Tibial artery (tissue), 4 donors: ENCODE measurements at regions not wholly inside any gene's neighbourhood (a gene's known extent, or its start where the extent isn't known, plus 50 kb on each side); places are given as distances from the start of the nearest gene placed in this dataset.

Source experiments
- DNase-seq, 2 donors: peaks; one replicate each; pipeline ENCODE4 v3.0.0-alpha.2; 2019
- H3K27ac ChIP-seq, 2 donors: fragments of 200-600 bp; sonication (generic) in 1 of 2; 1 replicate in 1 of 2; 2 replicates in 1 of 2; pipeline ENCODE4 v1.5.1; 2018 to 2019; ENCODE audit warnings: mild to moderate bottlenecking in 1 of 2
- H3K27me3 ChIP-seq, 2 donors: fragments of 200-600 bp; sonication (generic) in 1 of 2; one replicate each; pipeline versions ENCODE4 v1.5.1 to v1.6.0; 2016 to 2019
- H3K36me3 ChIP-seq, 3 donors: fragments of 200-600 bp; sonication (generic) in 2 of 3; one replicate each; pipeline ENCODE4 v1.5.1; 2016 to 2019; ENCODE audit warnings: mild to moderate bottlenecking in 2 of 3
- H3K4me1 ChIP-seq, 4 donors: fragments of 200-600 bp; sonication (generic) in 2 of 4; 1 replicate in 3 of 4; 2 replicates in 1 of 4; pipeline ENCODE4 v1.5.1; 2016 to 2019
- H3K4me3 ChIP-seq, 2 donors: fragments of 200-600 bp; sonication (generic) in 1 of 2; 1 replicate in 1 of 2; 2 replicates in 1 of 2; pipeline ENCODE4 v1.5.1; 2018 to 2019; ENCODE audit warnings: mild to moderate bottlenecking in 2 of 2
- H3K9me3 ChIP-seq, 3 donors: fragments of 200-600 bp; sonication (generic) in 1 of 3; one replicate each; pipeline ENCODE4 v1.5.1; 2016 to 2019
- CTCF ChIP-seq, 2 experiments: fragments of 200-600 bp in 1 of 2; fragments of 450-650 bp in 1 of 2; IDR thresholded peaks; one replicate each; pipeline ENCODE4 v1.5.1; 2017 to 2019; ENCODE audit warnings: antibody characterized with exemption in 2 of 2, mild to moderate bottlenecking in 1 of 2, moderate library complexity in 1 of 2
- intact Hi-C: fragments of 100-400 bp; cut with DNase I; formaldehyde crosslinking; loops from one replicate; pipeline ENCODE4 v1.15.0; 2023; ENCODE audit warnings: low total_unique reads

GRCh38 chr2:35408320-35408719, 947.3 kb upstream of the CRIM1 start:
- no peaks in the 10 kb centered on the region for H3K4me1 ChIP-seq
- intact Hi-C loops, result no loop called here
- H3K27ac ChIP-seq, result no peak overlapping the region
- H3K36me3 ChIP-seq, result no peaks in the 10 kb centered on the region
- no peaks in the 10 kb centered on the region for H3K27me3 ChIP-seq
- no peaks in the 10 kb centered on the region for H3K9me3 ChIP-seq
- no peak for TF ChIP-seq CTCF (IDR thresholded peaks at IDR 0.05)
- no peak for DNase-seq
- H3K4me3 ChIP-seq, result no peak overlapping the region

- no peak overlapping the region for H3K4me3 ChIP-seq
- no peaks in the 10 kb centered on the region for H3K9me3 ChIP-seq
- H3K27ac ChIP-seq, result no peak overlapping the region
- TF ChIP-seq CTCF (IDR thresholded peaks at IDR 0.05), result no peak
- DNase-seq, result no peak
- no peaks in the 10 kb centered on the region for H3K36me3 ChIP-seq
- intact Hi-C loops, result no loop called here
- H3K4me1 ChIP-seq, result no peaks in the 10 kb centered on the region
- H3K27me3 ChIP-seq, result no peaks in the 10 kb centered on the region
These were observed 963.7 kb upstream of the CRIM1 start for GRCh38 chr2:35391736-35392442.

GRCh38 chr2:35378791-35379190, 976.8 kb upstream of the CRIM1 start:
- intact Hi-C loops, result no loop called here
- H3K27ac ChIP-seq, result no peak overlapping the region
- H3K4me3 ChIP-seq, result no peak overlapping the region
- no peaks in the 10 kb centered on the region for H3K9me3 ChIP-seq
- no peaks in the 10 kb centered on the region for H3K27me3 ChIP-seq
- no peaks in the 10 kb centered on the region for H3K36me3 ChIP-seq
- DNase-seq, result no peak
- no peaks in the 10 kb centered on the region for H3K4me1 ChIP-seq
- TF ChIP-seq CTCF (IDR thresholded peaks at IDR 0.05), result no peak

- no peak for DNase-seq
- H3K36me3 ChIP-seq, result no peaks in the 10 kb centered on the region
- no peaks in the 10 kb centered on the region for H3K9me3 ChIP-seq
- no peaks in the 10 kb centered on the region for H3K4me1 ChIP-seq
- H3K27ac ChIP-seq, result no peak overlapping the region
- no peak for TF ChIP-seq CTCF (IDR thresholded peaks at IDR 0.05)
- intact Hi-C loops, result no loop called here
- no peak overlapping the region for H3K4me3 ChIP-seq
- no peaks in the 10 kb centered on the region for H3K27me3 ChIP-seq
These were observed 980.7 kb upstream of the CRIM1 start for GRCh38 chr2:35374845-35375244.

- no peak overlapping the region for H3K4me3 ChIP-seq
- no peak for TF ChIP-seq CTCF (IDR thresholded peaks at IDR 0.05)
- no peak for DNase-seq
- no peaks in the 10 kb centered on the region for H3K9me3 ChIP-seq
- H3K27ac ChIP-seq, result no peak overlapping the region
- no peaks in the 10 kb centered on the region for H3K4me1 ChIP-seq
- intact Hi-C loops, result no loop called here
- H3K36me3 ChIP-seq, result no peaks in the 10 kb centered on the region
- H3K27me3 ChIP-seq, result no peaks in the 10 kb centered on the region
These were observed 989.7 kb upstream of the CRIM1 start for GRCh38 chr2:35365859-35366258.

GRCh38 chr2:35356332-35356731, 999.2 kb upstream of the CRIM1 start:
- TF ChIP-seq CTCF (IDR thresholded peaks at IDR 0.05), result no peak
- no peaks in the 10 kb centered on the region for H3K27me3 ChIP-seq
- no peak overlapping the region for H3K27ac ChIP-seq
- intact Hi-C loops, result no loop called here
- no peak for DNase-seq
- peaks cover 0 to 3% (median 0%) of the 10 kb centered on the region in 3 donors for H3K9me3 ChIP-seq
- H3K36me3 ChIP-seq, result no peaks in the 10 kb centered on the region
- H3K4me3 ChIP-seq, result no peak overlapping the region
- H3K4me1 ChIP-seq, result no peaks in the 10 kb centered on the region
